ENCODE measurements at regions not wholly inside any gene's neighbourhood (a gene's known extent, or its start where the extent isn't known, plus 50 kb on each side); places are given as distances from the start of the nearest gene placed in this dataset.

GRCh38 chr18:45409971-45410370, 205.3 kb upstream of the SLC14A2 start:
- ATAC-seq (no peak), DNase-seq (no peak)
- H3K36me3 Mint-ChIP-seq (ENCODE audit: low read depth), result no peaks in the 10 kb centered on the region
- H3K27me3 Mint-ChIP-seq, result peaks cover 22% of the 10 kb centered on the region
- no peaks in the 10 kb centered on the region for H3K4me1 Mint-ChIP-seq
- H3K27ac Mint-ChIP-seq, result no peak overlapping the region
- H3K9me3 ChIP-seq (ENCODE audit: control insufficient read depth, low read length, poor library complexity, severe bottlenecking), result peaks cover 3% of the 10 kb centered on the region
- H3K4me3 Mint-ChIP-seq, result no peak overlapping the region

GRCh38 chr18:45412577-45412976, 202.7 kb upstream of the SLC14A2 start:
- H3K36me3 Mint-ChIP-seq (ENCODE audit: low read depth), result no peaks in the 10 kb centered on the region
- no peak for ATAC-seq

GRCh38 chr18:45413180-45413836, 202.0 kb upstream of the SLC14A2 start:
- DNase-seq (no peak), ATAC-seq (no peak)
- H3K27me3 Mint-ChIP-seq, result peaks cover 26% of the 10 kb centered on the region
- no peaks in the 10 kb centered on the region for H3K4me1 Mint-ChIP-seq
- H3K27ac Mint-ChIP-seq, result no peak overlapping the region
- H3K4me3 Mint-ChIP-seq, result no peak overlapping the region
- peaks cover 3% of the 10 kb centered on the region for H3K9me3 ChIP-seq (ENCODE audit: control insufficient read depth, low read length, poor library complexity, severe bottlenecking)
- H3K36me3 Mint-ChIP-seq (ENCODE audit: low read depth), result no peaks in the 10 kb centered on the region

More at GRCh38 chr18:45412577-45412976, 202.7 kb upstream of the SLC14A2 start:
- Mint-ChIP-seq H3K27ac (no peak overlapping the region), H3K4me1 (no peaks in the 10 kb centered on the region), H3K4me3 (no peak overlapping the region), H3K27me3 (peaks cover 26% of the 10 kb centered on the region)
- peaks cover 3% of the 10 kb centered on the region for H3K9me3 ChIP-seq (ENCODE audit: control insufficient read depth, low read length, poor library complexity, severe bottlenecking)
- DNase-seq, result no peak

- no peak overlapping the region for H3K4me3 Mint-ChIP-seq
Measured at GRCh38 chr18:45415614-45416013, 199.7 kb upstream of the SLC14A2 start.

GRCh38 chr18:45416168-45416567, 199.1 kb upstream of the SLC14A2 start:
- Mint-ChIP-seq H3K27me3 (peaks cover 24% of the 10 kb centered on the region), H3K36me3 (ENCODE audit: low read depth) (no peaks in the 10 kb centered on the region), H3K4me1 (no peaks in the 10 kb centered on the region), H3K27ac (no peak overlapping the region), H3K4me3 (no peak overlapping the region)
- DNase-seq (no peak), ATAC-seq (no peak)
- H3K9me3 ChIP-seq (ENCODE audit: control insufficient read depth, low read length, poor library complexity, severe bottlenecking), result peaks cover 3% of the 10 kb centered on the region

More at GRCh38 chr18:45415614-45416013, 199.7 kb upstream of the SLC14A2 start:
- Mint-ChIP-seq H3K27me3 (peaks cover 26% of the 10 kb centered on the region), H3K27ac (no peak overlapping the region), H3K4me1 (no peaks in the 10 kb centered on the region), H3K36me3 (ENCODE audit: low read depth) (no peaks in the 10 kb centered on the region)
- ATAC-seq (no peak), DNase-seq (no peak)
- H3K9me3 ChIP-seq (ENCODE audit: control insufficient read depth, low read length, poor library complexity, severe bottlenecking), result peaks cover 3% of the 10 kb centered on the region

GRCh38 chr18:45417392-45417791, 197.9 kb upstream of the SLC14A2 start:
- Mint-ChIP-seq H3K4me3 (no peak overlapping the region), H3K27me3 (peaks cover 14% of the 10 kb centered on the region), H3K27ac (no peak overlapping the region), H3K36me3 (ENCODE audit: low read depth) (no peaks in the 10 kb centered on the region), H3K4me1 (no peaks in the 10 kb centered on the region)
- ATAC-seq, result no peak
- DNase-seq, result no peak
- no peaks in the 10 kb centered on the region for H3K9me3 ChIP-seq (ENCODE audit: control insufficient read depth, low read length, poor library complexity, severe bottlenecking)

GRCh38 chr18:45423659-45424058, 191.6 kb upstream of the SLC14A2 start:
- no peak for DNase-seq
- Mint-ChIP-seq H3K27ac (no peak overlapping the region), H3K4me3 (no peak overlapping the region), H3K4me1 (no peaks in the 10 kb centered on the region), H3K27me3 (peaks cover 16% of the 10 kb centered on the region), H3K36me3 (ENCODE audit: low read depth) (no peaks in the 10 kb centered on the region)
- H3K9me3 ChIP-seq (ENCODE audit: control insufficient read depth, low read length, poor library complexity, severe bottlenecking), result peaks cover 2% of the 10 kb centered on the region
- no peak for ATAC-seq

- H3K9me3 ChIP-seq (ENCODE audit: control insufficient read depth, low read length, poor library complexity, severe bottlenecking), result no peaks in the 10 kb centered on the region
- H3K36me3 Mint-ChIP-seq (ENCODE audit: low read depth), result no peaks in the 10 kb centered on the region
- H3K4me1 Mint-ChIP-seq, result no peaks in the 10 kb centered on the region
- no peak overlapping the region for H3K4me3 Mint-ChIP-seq
- H3K27me3 Mint-ChIP-seq, result peaks cover 29% of the 10 kb centered on the region
- ATAC-seq (no peak), DNase-seq (no peak)
- H3K27ac Mint-ChIP-seq, result no peak overlapping the region
Measured at GRCh38 chr18:45430041-45430440, 185.2 kb upstream of the SLC14A2 start.

- Mint-ChIP-seq H3K4me1 (no peaks in the 10 kb centered on the region), H3K27me3 (peaks cover 4% of the 10 kb centered on the region), H3K4me3 (no peak overlapping the region), H3K36me3 (ENCODE audit: low read depth) (no peaks in the 10 kb centered on the region), H3K27ac (no peak overlapping the region)
- DNase-seq, result no peak
- no peak for ATAC-seq
- H3K9me3 ChIP-seq (ENCODE audit: control insufficient read depth, low read length, poor library complexity, severe bottlenecking), result no peaks in the 10 kb centered on the region
Measured at GRCh38 chr18:45435810-45436209, 179.5 kb upstream of the SLC14A2 start.

GRCh38 chr18:45437366-45437765, 177.9 kb upstream of the SLC14A2 start:
- H3K4me3 Mint-ChIP-seq, result no peak overlapping the region
- no peaks in the 10 kb centered on the region for H3K4me1 Mint-ChIP-seq
- no peaks in the 10 kb centered on the region for H3K9me3 ChIP-seq (ENCODE audit: control insufficient read depth, low read length, poor library complexity, severe bottlenecking)
- H3K36me3 Mint-ChIP-seq (ENCODE audit: low read depth), result no peaks in the 10 kb centered on the region
- DNase-seq (no peak), ATAC-seq (no peak)
- H3K27ac Mint-ChIP-seq, result no peak overlapping the region
- H3K27me3 Mint-ChIP-seq, result peaks cover 13% of the 10 kb centered on the region

GRCh38 chr18:45439851-45440645, 175.2 kb upstream of the SLC14A2 start:
- Mint-ChIP-seq H3K4me1 (no peaks in the 10 kb centered on the region), H3K4me3 (no peak overlapping the region), H3K36me3 (ENCODE audit: low read depth) (no peaks in the 10 kb centered on the region), H3K27ac (no peak overlapping the region), H3K27me3 (peaks cover 29% of the 10 kb centered on the region)
- no peaks in the 10 kb centered on the region for H3K9me3 ChIP-seq (ENCODE audit: control insufficient read depth, low read length, poor library complexity, severe bottlenecking)
- DNase-seq (no peak), ATAC-seq (no peak)

- Mint-ChIP-seq H3K36me3 (ENCODE audit: low read depth) (no peaks in the 10 kb centered on the region), H3K4me3 (no peak overlapping the region), H3K4me1 (no peaks in the 10 kb centered on the region), H3K27ac (no peak overlapping the region), H3K27me3 (peaks cover 41% of the 10 kb centered on the region)
- H3K9me3 ChIP-seq (ENCODE audit: control insufficient read depth, low read length, poor library complexity, severe bottlenecking), result no peaks in the 10 kb centered on the region
- no peak for ATAC-seq
- no peak for DNase-seq
Measured at GRCh38 chr18:45441110-45441847, 174.0 kb upstream of the SLC14A2 start.

- H3K27ac Mint-ChIP-seq, result no peak overlapping the region
- no peak overlapping the region for H3K4me3 Mint-ChIP-seq
- peaks cover 47% of the 10 kb centered on the region for H3K27me3 Mint-ChIP-seq
- ATAC-seq (no peak), DNase-seq (no peak)
- no peaks in the 10 kb centered on the region for H3K9me3 ChIP-seq (ENCODE audit: control insufficient read depth, low read length, poor library complexity, severe bottlenecking)
- no peaks in the 10 kb centered on the region for H3K36me3 Mint-ChIP-seq (ENCODE audit: low read depth)
- H3K4me1 Mint-ChIP-seq, result no peaks in the 10 kb centered on the region
Measured at GRCh38 chr18:45444040-45444439, 171.2 kb upstream of the SLC14A2 start.
